HG02981 (cell line): ENCODE measurements at regions not wholly inside any gene's neighbourhood (a gene's known extent, or its start where the extent isn't known, plus 50 kb on each side); places are given as distances from the start of the nearest gene placed in this dataset.

Source experiments
- ATAC-seq: cut with Tn5 transposase; IDR thresholded peaks from one replicate; pipeline ENCODE4 v1.9.1; 2021; ENCODE audit warnings: mild to moderate bottlenecking, moderate library complexity; ENCODE audit not compliant: unreplicated experiment

- no peak for ATAC-seq
Measured at GRCh38 chr1:199033661-199034060, 394.8 kb downstream of the PTPRC start.

DNA sequence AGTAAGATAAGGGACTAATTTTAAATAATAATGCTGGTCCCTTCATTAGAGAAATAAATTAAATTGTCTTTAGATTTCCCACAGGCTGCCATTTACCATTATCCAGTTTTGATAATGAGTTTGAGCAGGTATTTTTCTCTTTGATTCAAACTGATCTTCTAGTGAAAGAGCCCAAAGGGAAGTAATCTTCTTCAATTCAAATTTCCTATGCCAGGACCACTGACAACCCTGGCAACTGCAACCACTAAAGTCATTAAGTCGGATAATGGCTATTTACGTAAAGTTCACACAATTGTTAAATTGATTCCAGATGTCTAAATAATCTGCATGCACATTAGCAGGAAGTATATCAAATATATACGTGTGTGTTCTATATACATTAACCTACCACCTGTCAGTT, 399.3 kb downstream of the PTPRC start:
- ATAC-seq: no peak

- no peak for ATAC-seq
Measured at GRCh38 chr1:199040076-199040905, 401.5 kb downstream of the PTPRC start.

- ATAC-seq: peak; percentile 97
Measured at GRCh38 chr1:199041173-199041914, 402.5 kb downstream of the PTPRC start.

DNA sequence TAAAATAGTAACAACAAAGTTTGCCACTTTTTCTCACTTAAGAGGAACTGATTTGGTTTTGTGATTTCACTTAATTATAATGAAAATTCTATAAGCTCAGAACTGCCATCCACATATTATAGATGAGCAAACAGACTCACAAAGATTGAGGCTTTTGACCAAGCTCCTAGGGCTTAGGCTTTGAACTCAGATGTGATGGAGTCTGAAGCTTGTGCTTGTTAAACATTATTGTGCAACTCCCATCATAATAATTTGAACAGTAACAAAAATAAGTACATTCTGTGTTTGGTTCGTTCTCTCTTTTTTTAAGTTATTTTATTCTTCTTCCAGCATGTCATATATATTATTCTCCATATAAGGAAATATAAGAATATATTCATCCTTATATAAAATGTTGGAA, 403.4 kb downstream of the PTPRC start:
- ATAC-seq: no peak

- no peak for ATAC-seq
Measured at GRCh38 chr1:199044191-199044590, 405.4 kb downstream of the PTPRC start.

- no peak for ATAC-seq
Measured at GRCh38 chr1:199046618-199047017, 407.8 kb downstream of the PTPRC start.

DNA sequence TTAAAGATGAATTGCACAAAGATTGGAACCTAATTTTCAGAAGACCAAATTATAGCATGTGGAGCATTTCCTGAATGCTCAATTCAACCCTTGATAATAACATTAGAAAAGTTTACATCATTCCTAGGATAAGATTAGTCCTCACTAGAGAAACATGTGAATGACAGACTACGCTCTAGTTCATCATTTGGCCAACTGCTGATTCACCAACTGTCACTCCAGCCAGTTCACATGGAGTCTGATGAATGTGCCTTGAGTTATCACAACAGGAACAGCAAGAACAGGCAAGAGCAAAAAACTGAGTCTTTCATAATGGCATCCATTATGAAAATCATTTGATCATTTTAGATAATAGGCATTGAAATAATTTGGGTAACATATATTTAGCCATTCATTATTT, 415.9 kb downstream of the PTPRC start:
- no peak for ATAC-seq

DNA sequence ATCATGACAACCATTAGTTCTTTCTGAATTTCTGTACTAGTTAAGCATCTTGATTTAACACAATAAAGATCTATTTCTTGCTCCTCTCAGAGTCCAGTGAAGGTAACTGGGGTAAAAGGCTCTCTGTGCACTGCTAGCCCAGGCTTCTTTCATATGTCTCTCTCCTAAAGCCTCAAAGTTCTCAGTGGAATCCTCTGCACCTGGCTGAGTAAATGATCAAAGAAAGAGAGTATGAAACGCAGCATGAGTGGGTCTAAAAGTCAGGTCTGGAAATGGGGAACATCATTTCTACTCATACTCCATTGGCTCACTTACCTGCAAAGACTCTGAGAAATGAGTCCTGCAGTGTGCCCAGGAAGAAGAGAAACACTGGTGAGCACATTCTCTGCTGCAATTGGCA, 418.5 kb downstream of the PTPRC start:
- no peak for ATAC-seq

DNA sequence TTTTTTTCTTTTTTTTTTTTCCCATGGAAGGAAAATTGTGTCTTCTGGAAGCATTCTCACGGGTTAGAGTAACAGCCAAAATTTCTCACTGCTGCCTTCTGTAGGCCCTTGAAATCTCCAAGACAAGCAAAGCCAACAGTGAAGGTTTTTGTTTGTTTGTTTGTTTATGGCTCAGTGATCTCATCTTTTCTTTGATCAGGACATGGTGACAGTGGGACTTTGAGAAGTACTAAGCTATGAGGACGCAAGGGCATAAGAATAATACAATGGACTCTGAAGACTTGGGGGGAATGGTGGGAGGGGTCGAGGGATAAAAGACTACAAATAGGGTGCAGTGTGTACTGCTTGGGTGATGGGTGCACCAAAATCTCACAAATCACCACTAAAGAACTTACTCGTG, 419.4 kb downstream of the PTPRC start:
- ATAC-seq: no peak

DNA sequence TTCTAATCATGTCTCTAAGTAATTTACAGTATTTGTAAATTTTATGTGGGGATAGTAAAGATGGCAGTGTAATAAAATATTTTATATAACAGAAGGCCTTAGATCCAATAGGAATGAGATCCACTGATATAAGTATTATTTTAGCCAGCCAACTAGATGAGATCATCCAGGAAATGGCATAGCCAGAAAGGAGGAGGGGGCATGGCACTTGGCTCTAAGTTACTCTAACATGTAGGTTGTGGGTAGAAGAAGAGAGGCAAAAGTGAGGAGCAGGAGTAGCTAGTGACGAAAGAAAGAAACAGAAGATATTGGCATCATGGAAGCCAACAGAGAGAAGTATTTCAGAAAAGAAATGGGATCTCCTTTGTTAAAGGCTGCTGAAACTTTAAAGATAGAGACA, 426.1 kb downstream of the PTPRC start:
- no peak for ATAC-seq

GRCh38 chr1:199067483-199067882, 428.6 kb downstream of the PTPRC start:
- ATAC-seq: peak; percentile 72

DNA sequence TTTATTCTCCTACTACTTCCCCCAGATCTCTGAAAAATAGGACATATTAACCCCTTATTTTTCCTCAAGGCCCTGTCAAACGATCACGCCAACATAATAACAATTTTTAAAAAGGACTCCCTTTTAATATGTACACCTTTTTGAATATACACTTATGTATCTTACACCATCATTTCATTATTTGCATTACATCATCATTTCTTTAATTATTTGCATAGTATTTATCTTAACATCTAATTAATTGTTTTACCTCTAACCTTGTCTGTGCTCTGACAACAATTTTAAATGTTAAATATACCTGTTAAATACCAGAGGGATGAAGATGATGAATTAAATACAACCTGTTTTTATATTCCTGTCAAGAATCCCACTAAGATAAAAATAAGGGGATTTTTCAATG, 432.2 kb downstream of the PTPRC start:
- no peak for ATAC-seq

DNA sequence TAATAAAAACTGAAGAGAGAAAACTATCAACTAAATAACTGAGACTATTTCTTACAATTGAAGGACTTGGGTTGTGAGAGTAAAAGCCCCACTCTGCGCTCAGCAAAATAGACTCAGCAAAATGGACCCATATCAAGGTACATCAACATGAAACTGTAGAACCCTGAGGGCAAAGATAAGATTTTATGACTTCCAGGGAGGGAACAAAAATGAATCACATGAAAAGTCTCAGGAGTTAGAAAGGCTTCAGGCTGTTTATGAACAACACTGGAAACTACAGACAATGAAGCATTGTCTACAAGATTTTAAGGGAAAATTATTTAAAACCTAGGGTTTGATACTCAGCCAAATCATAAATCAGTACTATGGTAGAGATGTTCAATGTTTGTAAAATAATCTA, 434.3 kb downstream of the PTPRC start:
- ATAC-seq: no peak

- no peak for ATAC-seq
Measured at GRCh38 chr1:199075792-199076191, 437.0 kb downstream of the PTPRC start.

DNA sequence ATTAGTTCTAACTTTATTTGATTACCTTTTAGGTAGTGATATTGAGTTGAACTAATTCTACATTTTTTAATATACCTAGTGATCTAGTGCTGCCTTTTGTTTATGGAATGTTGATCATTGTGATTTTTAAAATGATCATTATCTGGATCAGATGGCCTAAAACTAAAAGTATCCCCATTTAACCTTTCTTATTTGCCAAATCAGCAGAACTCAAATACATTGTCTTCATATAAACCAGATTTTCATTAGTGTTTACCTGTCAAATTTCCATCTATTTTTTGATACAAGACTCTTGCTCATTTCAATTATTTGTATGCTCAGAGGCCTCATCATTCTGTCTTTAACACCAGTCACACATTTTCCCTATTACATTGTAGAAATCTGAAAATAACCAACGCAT, 441.2 kb downstream of the PTPRC start:
- ATAC-seq: no peak

DNA sequence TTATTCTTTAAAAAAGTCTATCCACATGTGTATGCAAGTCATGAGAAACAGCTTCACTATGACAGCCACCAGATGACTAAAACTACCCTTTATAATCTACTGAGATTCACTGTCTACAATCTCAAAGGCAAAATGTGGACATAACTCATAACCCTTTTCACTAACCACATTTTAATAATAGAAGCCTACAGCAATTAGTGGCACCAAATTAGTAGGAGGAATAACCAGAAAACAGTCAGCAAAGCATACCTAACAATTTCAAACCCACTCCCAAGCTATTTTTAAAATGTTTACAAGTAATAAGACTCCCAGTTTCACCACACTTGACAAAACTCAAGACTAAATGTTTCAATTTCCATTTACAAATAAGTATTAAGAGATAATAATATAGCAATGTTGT, 442.9 kb downstream of the PTPRC start:
- no peak for ATAC-seq

DNA sequence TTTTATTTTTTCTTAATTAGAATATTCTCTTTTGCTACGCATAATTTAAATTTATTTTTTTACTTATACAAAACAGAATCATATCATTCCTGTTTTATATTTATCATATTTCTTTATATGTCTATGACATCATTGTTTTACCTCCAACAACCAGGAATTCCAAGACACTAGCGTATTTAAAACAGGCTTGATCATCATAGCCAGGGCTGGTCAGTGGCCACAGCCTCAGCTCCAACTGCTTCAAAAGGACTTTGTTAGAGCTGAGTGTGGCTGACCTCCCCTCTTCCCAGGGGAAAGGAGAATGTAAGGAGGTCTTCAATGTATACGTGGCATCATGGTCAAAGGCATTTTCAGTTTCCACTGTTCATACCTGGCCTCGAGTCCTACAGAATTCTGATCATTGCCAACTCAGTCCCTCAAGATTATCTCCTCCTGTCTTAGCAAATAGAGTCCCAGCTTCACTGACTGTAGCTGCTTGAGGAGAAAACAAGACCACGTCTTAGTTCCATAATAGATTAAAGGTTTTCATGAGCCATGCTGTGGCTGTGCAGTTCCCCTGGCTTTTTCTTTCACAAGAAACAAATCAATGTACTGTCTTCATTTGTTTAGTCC, 444.0 kb downstream of the PTPRC start:
- ATAC-seq: no peak

DNA sequence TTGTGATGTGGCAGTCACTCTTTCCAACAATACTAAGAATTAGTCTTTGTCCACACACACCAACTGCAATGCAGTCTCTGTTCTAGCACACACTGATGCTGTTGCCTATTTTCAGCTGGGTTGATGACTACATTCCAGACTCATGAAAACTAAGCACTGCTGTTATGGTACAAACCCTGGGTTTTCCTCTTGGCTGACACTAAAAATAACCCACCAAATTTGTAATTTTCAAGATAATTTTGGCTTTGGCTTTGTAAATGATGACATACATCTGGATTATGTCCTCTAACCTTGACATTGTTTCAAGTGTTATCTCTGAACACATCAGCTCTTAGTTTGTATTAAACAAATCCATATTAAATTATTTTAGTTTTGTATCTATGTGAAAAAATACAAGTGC, 444.8 kb downstream of the PTPRC start:
- ATAC-seq: no peak

GRCh38 chr1:199084293-199084692, 445.5 kb downstream of the PTPRC start:
- ATAC-seq: no peak

DNA sequence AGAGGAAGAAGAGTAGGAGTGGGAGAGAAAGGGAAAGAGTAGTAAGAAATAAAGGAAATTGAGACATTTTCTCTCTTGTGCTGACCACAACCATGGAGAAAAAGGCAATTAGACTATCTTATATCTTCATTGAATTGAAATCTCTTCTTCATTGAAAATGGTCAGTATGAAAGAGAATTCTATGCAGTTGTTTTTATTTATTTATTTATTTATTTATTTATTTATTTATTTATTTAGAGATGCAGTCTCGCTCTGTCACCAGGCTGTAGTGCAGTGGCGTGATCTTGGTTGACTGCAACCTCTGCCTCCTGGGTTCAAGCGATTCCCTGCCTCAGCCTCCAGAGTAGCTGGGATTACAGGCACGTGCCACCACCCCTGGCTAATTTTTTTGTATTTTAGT, 447.1 kb downstream of the PTPRC start:
- no peak for ATAC-seq

DNA sequence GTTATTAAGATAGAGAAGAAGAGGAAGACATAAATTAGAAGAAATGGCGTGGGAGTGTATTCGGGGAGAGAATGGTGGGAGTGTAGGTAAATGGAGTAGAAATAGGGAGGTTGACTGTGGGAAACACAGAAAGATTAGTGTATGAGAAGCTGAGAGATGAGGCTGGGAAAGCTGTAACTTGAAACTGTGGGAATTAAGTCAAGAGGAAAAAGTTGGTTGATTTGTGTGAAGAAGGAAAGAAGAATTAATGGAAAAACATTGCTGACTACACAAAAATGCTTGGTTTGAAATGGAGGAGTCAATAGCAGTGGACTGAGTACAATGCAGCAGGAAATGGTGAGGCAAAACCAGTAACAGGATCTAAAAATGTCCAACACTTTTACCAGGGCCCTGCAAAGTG, 448.3 kb downstream of the PTPRC start:
- ATAC-seq: no peak
